NCI-H82 treated with DMSO at 0.1 percent for 48 hours (cell line): ENCODE measurements at regions not wholly inside any gene's neighbourhood (a gene's known extent, or its start where the extent isn't known, plus 50 kb on each side); places are given as distances from the start of the nearest gene placed in this dataset.
"Not testable (repeated sequence)": the region's sequence is repeated elsewhere in the genome, so short reads cannot be mapped to it uniquely, and the experiment has no call there.

Experiments used
- DNase-seq: peaks from one replicate; lab custom pipeline; 2025; ENCODE audit not compliant: unreplicated experiment; lab: John Stamatoyannopoulos, UW

- DNase-seq, result no peak
These were observed 60.2 kb downstream of the LSMEM1 start for GRCh38 chr7:112540839-112541577.

GRCh38 chr7:112546723-112547513 lies 66.1 kb downstream of the LSMEM1 start:
- DNase-seq, result no peak

- no peak for DNase-seq
These were observed 67.1 kb downstream of the LSMEM1 start for GRCh38 chr7:112547916-112548315.

- peak; percentile 30 for DNase-seq
These were observed 69.8 kb downstream of the LSMEM1 start for GRCh38 chr7:112550468-112551060.

GRCh38 chr7:112551521-112551920 lies 70.7 kb downstream of the LSMEM1 start:
- DNase-seq, result not testable (repeated sequence)

- no peak for DNase-seq
These were observed 73.8 kb downstream of the LSMEM1 start for GRCh38 chr7:112554591-112554990.

- no peak for DNase-seq
These were observed 75.8 kb downstream of the LSMEM1 start for GRCh38 chr7:112556633-112557032.

- DNase-seq, result no peak
These were observed 85.9 kb downstream of the LSMEM1 start for GRCh38 chr7:112566442-112567324.

GRCh38 chr7:112567388-112567787 lies 86.6 kb downstream of the LSMEM1 start:
- no peak for DNase-seq

GRCh38 chr7:112571852-112572607 lies 91.2 kb downstream of the LSMEM1 start:
- no peak for DNase-seq

- no peak for DNase-seq
These were observed 92.0 kb downstream of the LSMEM1 start for GRCh38 chr7:112572669-112573301.

GRCh38 chr7:112573302-112574039 lies 92.7 kb downstream of the LSMEM1 start:
- DNase-seq, result no peak

GRCh38 chr7:112575864-112576263 lies 95.1 kb downstream of the LSMEM1 start:
- no peak for DNase-seq

GRCh38 chr7:112579388-112579787 lies 98.6 kb downstream of the LSMEM1 start:
- DNase-seq, result no peak

GRCh38 chr7:112580717-112581435 lies 100.1 kb downstream of the LSMEM1 start:
- DNase-seq, result no peak

- DNase-seq, result no peak
These were observed 100.7 kb downstream of the LSMEM1 start for GRCh38 chr7:112581529-112581928.

GRCh38 chr7:112584290-112584689 lies 103.5 kb downstream of the LSMEM1 start:
- DNase-seq, result no peak

- DNase-seq, result no peak
These were observed 106.7 kb downstream of the LSMEM1 start for GRCh38 chr7:112587504-112587903.
